ENCODE measurements at regions not wholly inside any gene's neighbourhood (a gene's known extent, or its start where the extent isn't known, plus 50 kb on each side); places are given as distances from the start of the nearest gene placed in this dataset.

GRCh38 chr6:126437205-126437604 lies 97.3 kb downstream of the CENPW start:
- in situ Hi-C loops (cut with MboI; ENCODE audit: low pct_unique_long_range_greater_than_20kb, low sequenced_read_pairs, unreplicated experiment) = no loop called here
- no peak for TF ChIP-seq CTCF (IDR thresholded peaks at IDR 0.05; ENCODE audit: extremely low read depth, insufficient read depth, missing control alignments)
- DNase-seq (ENCODE audit: low spot score) = no peak

GRCh38 chr6:126439040-126439439 lies 99.1 kb downstream of the CENPW start:
- no peak for DNase-seq (ENCODE audit: low spot score)
- in situ Hi-C loops (cut with MboI; ENCODE audit: low pct_unique_long_range_greater_than_20kb, low sequenced_read_pairs, unreplicated experiment) = no loop called here
- TF ChIP-seq CTCF (IDR thresholded peaks at IDR 0.05; ENCODE audit: extremely low read depth, insufficient read depth, missing control alignments) = no peak

GRCh38 chr6:126440923-126441322 lies 101.0 kb downstream of the CENPW start:
- no peak for DNase-seq (ENCODE audit: low spot score)
- in situ Hi-C loops (cut with MboI; ENCODE audit: low pct_unique_long_range_greater_than_20kb, low sequenced_read_pairs, unreplicated experiment) = no loop called here
- TF ChIP-seq CTCF (IDR thresholded peaks at IDR 0.05; ENCODE audit: extremely low read depth, insufficient read depth, missing control alignments) = no peak

GRCh38 chr6:126444659-126445273 lies 104.9 kb downstream of the CENPW start:
- no peak for DNase-seq (ENCODE audit: low spot score)
- TF ChIP-seq CTCF (IDR thresholded peaks at IDR 0.05; ENCODE audit: extremely low read depth, insufficient read depth, missing control alignments) = no peak
- in situ Hi-C loops (cut with MboI; ENCODE audit: low pct_unique_long_range_greater_than_20kb, low sequenced_read_pairs, unreplicated experiment) = no loop called here

- in situ Hi-C loops (cut with MboI; ENCODE audit: low pct_unique_long_range_greater_than_20kb, low sequenced_read_pairs, unreplicated experiment) = no loop called here
- DNase-seq (ENCODE audit: low spot score) = no peak
- no peak for TF ChIP-seq CTCF (IDR thresholded peaks at IDR 0.05; ENCODE audit: extremely low read depth, insufficient read depth, missing control alignments)
Measured at GRCh38 chr6:126446248-126446647, 106.3 kb downstream of the CENPW start.

GRCh38 chr6:126447367-126447766 lies 107.5 kb downstream of the CENPW start:
- DNase-seq (ENCODE audit: low spot score) = no peak
- in situ Hi-C loops (cut with MboI; ENCODE audit: low pct_unique_long_range_greater_than_20kb, low sequenced_read_pairs, unreplicated experiment) = no loop called here
- TF ChIP-seq CTCF (IDR thresholded peaks at IDR 0.05; ENCODE audit: extremely low read depth, insufficient read depth, missing control alignments) = no peak

GRCh38 chr6:126461045-126461444 lies 121.1 kb downstream of the CENPW start:
- no peak for TF ChIP-seq CTCF (IDR thresholded peaks at IDR 0.05; ENCODE audit: extremely low read depth, insufficient read depth, missing control alignments)

More at GRCh38 chr6:126461045-126461444, 121.1 kb downstream of the CENPW start:
- in situ Hi-C loops (cut with MboI; ENCODE audit: low pct_unique_long_range_greater_than_20kb, low sequenced_read_pairs, unreplicated experiment) = no loop called here
- no peak for DNase-seq (ENCODE audit: low spot score)

Data from GM13977 (cell line).